ENCODE measurements at regions not wholly inside any gene's neighbourhood (a gene's known extent, or its start where the extent isn't known, plus 50 kb on each side); places are given as distances from the start of the nearest gene placed in this dataset.
A peak's percentile ranks its signal among the peaks of the same experiment; 100 is the strongest.

DNA sequence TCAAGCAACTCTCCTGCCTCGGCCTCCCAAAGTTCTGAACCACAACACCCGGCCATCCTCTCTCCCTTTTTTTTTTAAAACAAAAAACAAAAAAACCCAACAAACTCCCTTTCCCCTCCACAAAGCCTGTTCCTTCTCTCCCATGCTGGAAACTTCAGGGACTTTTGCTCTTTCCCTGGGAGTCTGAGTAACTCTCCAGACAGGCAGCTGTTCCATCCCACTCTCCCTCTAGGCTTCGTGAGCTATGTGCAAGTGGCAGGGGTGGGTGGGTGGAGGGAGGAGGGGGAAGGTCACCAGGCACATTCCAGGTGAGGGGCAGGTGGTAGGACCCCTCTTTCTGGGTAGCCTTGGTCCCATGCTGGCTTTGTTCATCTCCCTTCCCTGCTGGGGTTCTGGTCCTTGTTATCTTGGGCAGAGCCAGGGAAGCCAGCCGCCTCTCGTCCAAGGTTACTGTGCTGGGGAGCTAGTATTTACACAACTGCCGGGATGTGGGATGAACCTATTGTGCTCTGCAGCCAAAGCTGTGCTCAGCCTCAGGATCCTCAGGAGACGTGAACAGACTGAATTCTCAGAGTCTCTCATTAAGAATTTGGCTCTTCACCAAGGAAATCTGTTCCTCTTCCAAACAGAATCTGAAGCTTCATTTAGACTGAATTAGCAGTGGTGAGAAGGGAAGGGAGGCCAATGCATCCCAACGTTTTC is 106.9 kb downstream of the LIPG start:
- H3K27me3 Mint-ChIP-seq: peaks cover 28 to 48% of the 10 kb centered on the region in 2 donors
- no peak overlapping the region for H3K4me3 Mint-ChIP-seq
- WGBS (ENCODE audit: insufficient coverage): 59% methylated on average over 2 of the region's 8 CpGs
- H3K4me1 Mint-ChIP-seq: no peaks in the 10 kb centered on the region
- H3K9me3 Mint-ChIP-seq: no peaks in the 10 kb centered on the region
- Histone ChIP-seq H3K4me1 (ENCODE audit: control insufficient read depth in 1 of 2, extremely low read depth in 1 of 2, insufficient read depth in 2 of 2, low read length in 2 of 2) (no peaks in the 10 kb centered on the region), H3K4me3 (ENCODE audit: control insufficient read depth in 1 of 2, extremely low read depth in 1 of 2, low read length in 1 of 2) (no peak overlapping the region), H3K36me3 (ENCODE audit: control insufficient read depth in 2 of 2, extremely low read depth in 1 of 2, insufficient read depth in 1 of 2, low read length in 1 of 2) (no peaks in the 10 kb centered on the region), H3K9me3 (no peaks in the 10 kb centered on the region), H3K27me3 (replicated peaks in 1 of 2; ENCODE audit: control insufficient read depth in 2 of 2, extremely low read depth in 1 of 2, insufficient read depth in 2 of 2, low read length in 1 of 2) (peaks cover 2 to 19% of the 10 kb centered on the region in 2 experiments), H3K27ac (ENCODE audit: low read length) (no peak overlapping the region)
- ATAC-seq (replicated peaks in 1 of 4) (no peak), DNase-seq (no peak)
- H3K27ac Mint-ChIP-seq: no peak overlapping the region
- ChIA-PET CTCF (interaction anchor here in 1 of 2 donors (0.6 kb wide), 1 partner anchor 169 kb away, joined by 3 read pairs; no protein-coding TSS in a partner anchor), POLR2A (no interaction called here)
- no peaks in the 10 kb centered on the region for H3K36me3 Mint-ChIP-seq

GRCh38 chr18:49667462-49667861 is 105.6 kb downstream of the LIPG start:
- Mint-ChIP-seq H3K9me3 (no peaks in the 10 kb centered on the region), H3K4me1 (no peaks in the 10 kb centered on the region), H3K27me3 (peaks cover 28 to 45% of the 10 kb centered on the region in 2 donors), H3K4me3 (no peak overlapping the region), H3K36me3 (no peaks in the 10 kb centered on the region), H3K27ac (no peak overlapping the region)
- ATAC-seq (replicated peaks in 1 of 4): no peak
- H3K4me3 ChIP-seq (ENCODE audit: control insufficient read depth in 1 of 2, extremely low read depth in 1 of 2, low read length in 1 of 2): no peak overlapping the region
- no peaks in the 10 kb centered on the region for H3K4me1 ChIP-seq (ENCODE audit: control insufficient read depth in 1 of 2, extremely low read depth in 1 of 2, insufficient read depth in 2 of 2, low read length in 2 of 2)
- no peak overlapping the region for H3K27ac ChIP-seq (ENCODE audit: low read length)
- POLR2A ChIA-PET: no interaction called here
- H3K27me3 ChIP-seq (replicated peaks in 1 of 2; ENCODE audit: control insufficient read depth in 2 of 2, extremely low read depth in 1 of 2, insufficient read depth in 2 of 2, low read length in 1 of 2): peaks cover 2 to 14% of the 10 kb centered on the region in 2 experiments
- 85% methylated on average over 5 of the region's 6 CpGs for WGBS (ENCODE audit: insufficient coverage)
- no peaks in the 10 kb centered on the region for H3K9me3 ChIP-seq
- H3K36me3 ChIP-seq (ENCODE audit: control insufficient read depth in 2 of 2, extremely low read depth in 1 of 2, insufficient read depth in 1 of 2, low read length in 1 of 2): no peaks in the 10 kb centered on the region
- CTCF ChIA-PET: no interaction called here
- no peak for DNase-seq

DNA sequence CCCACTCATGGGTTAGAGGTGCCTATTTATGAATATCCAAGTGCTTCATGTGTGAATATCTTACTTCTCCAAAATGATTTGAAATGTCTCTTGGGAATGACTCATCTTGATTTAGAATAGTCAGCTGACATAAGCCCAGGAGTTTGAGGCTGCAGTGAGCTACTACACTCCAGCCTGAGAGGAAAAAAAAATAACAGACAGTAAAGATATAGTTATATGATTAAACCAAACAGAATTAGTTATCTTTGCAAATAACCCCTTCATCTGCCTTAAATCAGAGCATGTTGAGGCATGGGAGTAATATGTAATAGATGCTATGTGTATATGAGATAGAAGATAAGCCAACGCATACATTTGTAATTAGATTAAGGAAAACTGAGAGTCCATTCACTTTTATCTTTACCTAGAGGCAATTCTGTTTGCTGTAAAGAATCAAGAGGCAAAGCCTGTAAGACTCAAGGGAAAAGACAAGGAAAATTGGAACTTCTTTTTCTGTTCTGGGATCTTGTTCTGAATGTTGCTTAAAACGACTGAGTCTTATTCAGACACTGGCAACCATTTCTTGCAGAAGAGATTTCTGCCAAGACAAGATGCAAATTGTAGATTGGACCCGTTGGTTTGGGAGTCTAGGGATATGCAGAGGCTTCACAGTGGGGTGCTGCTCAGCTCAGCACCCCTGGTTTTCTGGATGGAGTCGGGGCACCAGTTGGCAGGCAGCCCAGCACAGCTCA is 104.4 kb downstream of the LIPG start:
- no peaks in the 10 kb centered on the region for H3K4me1 Mint-ChIP-seq
- no peak overlapping the region for H3K27ac ChIP-seq (ENCODE audit: low read length)
- POLR2A ChIA-PET: no interaction called here
- CTCF ChIA-PET: no interaction called here
- WGBS (ENCODE audit: insufficient coverage): 25% methylated on average over 2 of the region's 4 CpGs
- DNase-seq (no peak), ATAC-seq (replicated peaks in 1 of 4) (no peak)
- peaks cover 25 to 48% of the 10 kb centered on the region in 2 donors for H3K27me3 Mint-ChIP-seq
- H3K4me1 ChIP-seq (ENCODE audit: control insufficient read depth in 1 of 2, extremely low read depth in 1 of 2, insufficient read depth in 2 of 2, low read length in 2 of 2): no peaks in the 10 kb centered on the region
- H3K9me3 Mint-ChIP-seq: no peaks in the 10 kb centered on the region
- H3K4me3 ChIP-seq (ENCODE audit: control insufficient read depth in 1 of 2, extremely low read depth in 1 of 2, low read length in 1 of 2): no peak overlapping the region
- no peaks in the 10 kb centered on the region for H3K36me3 ChIP-seq (ENCODE audit: control insufficient read depth in 2 of 2, extremely low read depth in 1 of 2, insufficient read depth in 1 of 2, low read length in 1 of 2)
- peak overlapping the region in 1 of 2 donors; percentile 44 for H3K27ac Mint-ChIP-seq
- H3K36me3 Mint-ChIP-seq: no peaks in the 10 kb centered on the region
- peaks cover 2 to 14% of the 10 kb centered on the region in 2 experiments for H3K27me3 ChIP-seq (replicated peaks in 1 of 2; ENCODE audit: control insufficient read depth in 2 of 2, extremely low read depth in 1 of 2, insufficient read depth in 2 of 2, low read length in 1 of 2)
- no peaks in the 10 kb centered on the region for H3K9me3 ChIP-seq
- no peak overlapping the region for H3K4me3 Mint-ChIP-seq

DNA sequence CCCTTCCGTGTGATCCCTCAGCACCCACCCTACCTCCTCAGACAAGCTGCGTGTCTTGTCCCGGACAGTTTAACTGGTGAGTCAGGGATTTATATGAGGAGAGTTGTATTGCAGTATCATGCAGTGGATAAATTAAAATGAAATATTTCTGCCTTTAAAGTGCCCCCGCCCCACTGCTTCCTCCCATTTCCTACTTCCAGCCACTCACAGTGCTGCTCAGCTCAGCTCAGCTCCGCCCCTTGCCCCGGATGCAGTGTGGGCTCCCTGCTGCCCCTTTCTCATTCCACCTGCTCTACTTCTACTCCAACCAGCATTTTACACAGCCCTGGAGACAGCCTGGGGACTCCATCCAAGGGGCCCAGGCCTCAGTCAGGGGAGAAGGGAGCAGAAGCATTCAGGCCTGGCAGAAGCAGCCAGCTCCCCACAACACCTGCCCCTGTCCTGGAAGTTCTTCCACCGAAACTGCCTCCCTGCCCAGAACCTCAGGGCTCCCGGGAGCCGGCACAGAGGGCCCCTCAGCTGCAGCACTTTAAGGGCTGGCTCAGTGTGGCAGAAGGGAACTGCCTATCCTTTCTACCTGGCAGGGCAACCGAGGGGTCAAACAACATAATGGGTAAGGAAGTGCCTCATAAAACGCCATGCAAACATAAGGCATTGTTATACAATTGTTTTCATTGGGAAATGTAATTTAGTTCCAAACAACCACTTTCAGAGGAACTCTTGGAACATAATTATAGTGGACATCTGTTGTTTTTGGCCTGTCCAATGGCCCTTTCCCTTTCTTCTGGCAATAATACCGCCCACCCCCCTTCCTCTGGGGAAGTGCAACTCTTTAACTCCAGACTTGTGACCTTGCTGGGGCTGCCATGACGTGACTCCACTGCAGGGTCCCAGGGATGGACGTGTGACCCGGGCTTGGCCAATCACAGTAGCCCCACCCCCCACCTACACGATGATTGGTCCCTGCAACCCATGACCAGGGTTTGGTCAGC is 102.3 kb downstream of the LIPG start:
- Histone ChIP-seq H3K27me3 (replicated peaks in 1 of 2; ENCODE audit: control insufficient read depth in 2 of 2, extremely low read depth in 1 of 2, insufficient read depth in 2 of 2, low read length in 1 of 2) (peaks cover 2 to 14% of the 10 kb centered on the region in 2 experiments), H3K4me3 (ENCODE audit: control insufficient read depth in 1 of 2, extremely low read depth in 1 of 2, low read length in 1 of 2) (no peak overlapping the region), H3K9me3 (no peaks in the 10 kb centered on the region), H3K4me1 (ENCODE audit: control insufficient read depth in 1 of 2, extremely low read depth in 1 of 2, insufficient read depth in 2 of 2, low read length in 2 of 2) (no peaks in the 10 kb centered on the region), H3K27ac (ENCODE audit: low read length) (no peak overlapping the region), H3K36me3 (ENCODE audit: control insufficient read depth in 2 of 2, extremely low read depth in 1 of 2, insufficient read depth in 1 of 2, low read length in 1 of 2) (no peaks in the 10 kb centered on the region)
- H3K4me1 Mint-ChIP-seq: no peaks in the 10 kb centered on the region
- WGBS (ENCODE audit: insufficient coverage): 75% methylated on average over 8 of the region's 16 CpGs
- no peaks in the 10 kb centered on the region for H3K36me3 Mint-ChIP-seq
- no peak for DNase-seq
- H3K9me3 Mint-ChIP-seq: no peaks in the 10 kb centered on the region
- peaks cover 19 to 36% of the 10 kb centered on the region in 2 donors for H3K27me3 Mint-ChIP-seq
- CTCF ChIA-PET: no interaction called here
- H3K4me3 Mint-ChIP-seq: no peak overlapping the region
- ATAC-seq (replicated peaks in 1 of 4): no peak
- no peak overlapping the region for H3K27ac Mint-ChIP-seq
- POLR2A ChIA-PET: no interaction called here

GRCh38 chr18:49662506-49662905 is 100.6 kb downstream of the LIPG start:
- H3K4me3 ChIP-seq (ENCODE audit: control insufficient read depth in 1 of 2, extremely low read depth in 1 of 2, low read length in 1 of 2): no peak overlapping the region
- H3K27me3 ChIP-seq (replicated peaks in 1 of 2; ENCODE audit: control insufficient read depth in 2 of 2, extremely low read depth in 1 of 2, insufficient read depth in 2 of 2, low read length in 1 of 2): peaks cover 2 to 14% of the 10 kb centered on the region in 2 experiments
- peaks cover 12 to 27% of the 10 kb centered on the region in 2 donors for H3K27me3 Mint-ChIP-seq
- ATAC-seq (replicated peaks in 1 of 4) (no peak), DNase-seq (no peak)
- H3K4me1 ChIP-seq (ENCODE audit: control insufficient read depth in 1 of 2, extremely low read depth in 1 of 2, insufficient read depth in 2 of 2, low read length in 2 of 2): no peaks in the 10 kb centered on the region
- H3K27ac ChIP-seq (ENCODE audit: low read length): no peak overlapping the region
- H3K36me3 ChIP-seq (ENCODE audit: control insufficient read depth in 2 of 2, extremely low read depth in 1 of 2, insufficient read depth in 1 of 2, low read length in 1 of 2): no peaks in the 10 kb centered on the region
- CTCF ChIA-PET: no interaction called here
- POLR2A ChIA-PET: no interaction called here
- H3K9me3 Mint-ChIP-seq: no peaks in the 10 kb centered on the region
- H3K27ac Mint-ChIP-seq: no peak overlapping the region
- no peaks in the 10 kb centered on the region for H3K36me3 Mint-ChIP-seq
- no peak overlapping the region for H3K4me3 Mint-ChIP-seq
- no CpG with 5 or more reads among the region's 7 CpGs for WGBS (ENCODE audit: insufficient coverage)
- H3K4me1 Mint-ChIP-seq: no peaks in the 10 kb centered on the region
- no peaks in the 10 kb centered on the region for H3K9me3 ChIP-seq

DNA sequence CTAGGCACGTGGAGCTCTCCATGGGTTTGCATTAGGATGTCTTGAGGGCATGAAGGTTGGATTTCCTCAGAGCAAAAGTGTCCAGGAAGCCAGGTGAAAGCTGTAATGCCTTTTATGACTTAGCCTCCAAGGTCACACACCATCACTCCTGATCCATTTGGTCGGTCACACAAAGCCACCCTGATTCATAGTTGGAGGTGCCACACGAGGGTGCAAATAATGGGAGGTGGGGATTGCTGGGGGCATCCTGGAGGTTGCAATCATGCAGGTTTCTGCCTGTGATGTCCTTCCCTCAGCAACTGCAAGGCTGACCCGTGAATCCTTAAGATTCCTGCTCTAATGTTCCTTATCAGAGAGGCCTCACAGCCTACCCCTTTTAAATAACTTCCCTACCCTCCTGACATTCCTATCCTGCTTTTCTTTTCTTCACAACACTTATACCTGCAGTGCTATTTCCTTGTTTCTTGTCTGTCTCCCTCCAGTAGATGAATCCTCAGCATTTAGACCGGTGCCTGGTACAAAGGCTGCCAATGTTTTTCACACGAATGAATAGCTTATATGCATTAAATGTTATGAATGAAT is 97.1 kb downstream of the LIPG start:
- ChIA-PET CTCF (interaction anchor here in 1 of 2 donors (0.6 kb wide), 1 partner anchor 100 kb away, joined by 3 read pairs; no protein-coding TSS in a partner anchor), POLR2A (no interaction called here)
- H3K27me3 ChIP-seq (replicated peaks in 1 of 2; ENCODE audit: control insufficient read depth in 2 of 2, extremely low read depth in 1 of 2, insufficient read depth in 2 of 2, low read length in 1 of 2): peaks cover 0 to 7% of the 10 kb centered on the region in 2 experiments
- no peaks in the 10 kb centered on the region for H3K9me3 Mint-ChIP-seq
- no peak overlapping the region for H3K4me3 ChIP-seq (ENCODE audit: control insufficient read depth in 1 of 2, extremely low read depth in 1 of 2, low read length in 1 of 2)
- H3K4me1 Mint-ChIP-seq: no peaks in the 10 kb centered on the region
- no peaks in the 10 kb centered on the region for H3K36me3 Mint-ChIP-seq
- no peaks in the 10 kb centered on the region for H3K36me3 ChIP-seq (ENCODE audit: control insufficient read depth in 2 of 2, extremely low read depth in 1 of 2, insufficient read depth in 1 of 2, low read length in 1 of 2)
- no peak overlapping the region for H3K4me3 Mint-ChIP-seq
- H3K4me1 ChIP-seq (ENCODE audit: control insufficient read depth in 1 of 2, extremely low read depth in 1 of 2, insufficient read depth in 2 of 2, low read length in 2 of 2): no peaks in the 10 kb centered on the region
- H3K9me3 ChIP-seq: no peaks in the 10 kb centered on the region
- ATAC-seq (replicated peaks in 1 of 4) (no peak), DNase-seq (no peak)
- no peak overlapping the region for H3K27ac Mint-ChIP-seq
- H3K27me3 Mint-ChIP-seq: peaks cover 0 to 13% of the 10 kb centered on the region in 2 donors
- WGBS (ENCODE audit: insufficient coverage): 36% methylated on average over 1 of the region's 6 CpGs
- H3K27ac ChIP-seq (ENCODE audit: low read length): no peak overlapping the region
